Activated CD4-positive, alpha-beta T cell treated with anti-CD3 and anti-CD28 coated beads, Interleukin-2, amount 50 U/mL, for 16 hours (primary cell): ENCODE measurements at regions not wholly inside any gene's neighbourhood (a gene's known extent, or its start where the extent isn't known, plus 50 kb on each side); places are given as distances from the start of the nearest gene placed in this dataset.

Experiments
- DNase-seq: peaks from one replicate; pipeline ENCODE4 v3.0.0-alpha.2; 2020

DNA sequence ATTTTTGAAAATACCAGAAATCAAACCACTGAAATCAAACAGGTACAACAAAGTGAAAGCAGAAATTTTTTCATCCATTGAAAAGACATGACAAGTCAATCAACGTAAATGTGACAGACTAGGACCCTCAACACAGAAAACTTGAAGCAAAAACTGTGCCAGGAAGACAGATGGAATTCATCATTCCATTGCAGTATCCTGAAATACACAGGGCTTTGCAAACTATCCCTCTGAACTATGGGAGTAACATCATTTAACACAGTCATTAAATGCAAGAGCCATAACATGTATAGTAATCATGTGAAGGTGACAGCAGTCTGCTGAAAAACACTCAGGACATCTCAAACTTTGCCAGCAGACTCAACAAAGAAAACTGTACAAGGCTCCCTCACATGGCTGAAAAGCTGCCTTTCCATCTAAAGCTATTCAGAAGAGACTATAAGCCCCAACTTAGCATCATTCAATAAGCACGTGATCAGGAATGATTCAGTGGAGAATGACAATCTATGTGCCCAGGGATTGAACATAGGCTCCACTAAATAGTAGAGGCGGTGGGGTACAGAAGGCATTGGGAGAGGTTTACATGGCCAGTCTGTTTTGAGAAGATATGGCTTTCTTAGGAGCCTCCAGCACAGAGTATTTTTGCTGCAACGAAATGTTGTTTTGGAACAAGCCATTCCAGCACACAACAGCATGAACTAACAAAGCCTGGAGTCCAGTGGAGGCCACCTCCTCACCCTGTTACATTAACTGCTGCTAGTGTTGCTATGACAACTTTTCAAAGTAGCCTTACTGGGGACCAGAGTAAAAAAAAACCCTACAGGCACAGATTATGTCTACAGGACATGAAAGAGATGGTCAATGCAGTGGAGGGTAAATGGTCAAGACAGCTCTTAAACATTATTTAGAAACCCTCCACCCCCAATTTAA, 274.5 kb upstream of the NOCT start:
- no peak for DNase-seq

- no peak for DNase-seq
Observed at GRCh38 chr4:138736362-138736761, 279.2 kb upstream of the NOCT start.

- no peak for DNase-seq
Observed at GRCh38 chr4:138734746-138735145, 280.8 kb upstream of the NOCT start.

- DNase-seq = no peak
Observed at GRCh38 chr4:138728566-138728965, 287.0 kb upstream of the NOCT start.

DNA sequence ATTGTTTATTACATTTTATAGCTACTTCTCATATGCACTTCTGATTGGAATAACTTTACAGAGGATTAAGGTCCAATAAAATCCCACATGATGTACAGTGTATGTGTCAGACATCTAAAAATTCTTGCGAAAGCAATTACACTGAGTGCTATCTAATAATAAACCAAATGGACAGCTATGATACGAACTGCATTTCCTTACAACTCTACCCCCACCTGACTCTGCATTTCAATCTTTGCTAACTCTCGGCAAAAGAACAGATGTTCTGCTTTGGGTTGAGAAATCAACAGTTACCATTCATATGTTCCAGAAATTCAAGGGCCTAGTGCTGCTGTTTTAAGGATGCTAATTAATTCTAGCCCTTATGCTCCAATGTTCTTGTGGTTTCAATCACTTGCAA, 287.9 kb upstream of the NOCT start:
- DNase-seq = no peak

- no peak for DNase-seq
Observed at GRCh38 chr4:138724530-138724929, 291.1 kb upstream of the NOCT start.

DNA sequence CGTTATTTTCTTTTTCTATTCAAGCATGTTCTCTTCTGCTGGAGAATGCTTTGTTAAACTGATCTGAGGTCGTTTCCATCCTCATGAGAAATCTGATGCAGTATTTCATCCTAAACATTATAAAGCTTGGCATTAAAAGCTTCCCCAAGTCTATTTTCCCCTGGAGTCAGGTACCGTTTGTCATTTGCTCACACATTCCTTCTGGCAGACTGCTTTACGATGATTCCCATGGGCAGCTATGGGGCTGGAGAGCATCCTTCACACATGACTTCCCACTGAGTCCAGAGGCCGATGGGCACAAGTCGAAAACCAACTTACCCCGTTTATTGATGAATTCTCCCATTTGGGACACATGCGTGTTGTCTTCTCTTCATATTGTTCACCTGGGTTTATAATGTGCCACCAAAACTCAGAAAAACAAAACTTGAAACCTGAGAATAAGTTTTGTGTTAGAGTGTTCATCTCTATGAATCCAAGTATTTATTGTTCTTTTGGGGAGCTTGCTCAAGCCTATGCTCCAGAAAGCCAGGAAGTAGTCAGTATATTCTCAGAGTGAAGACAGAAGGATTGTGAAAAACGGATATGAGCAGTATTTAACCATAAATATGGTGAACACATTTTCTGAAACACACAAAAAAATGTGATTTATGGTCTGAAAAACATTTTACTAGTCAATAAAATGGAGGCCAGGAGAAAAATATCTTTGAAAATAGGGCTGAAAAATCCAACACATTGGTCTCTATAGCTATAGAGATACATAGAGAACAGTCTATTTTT, 298.8 kb upstream of the NOCT start:
- DNase-seq = no peak

GRCh38 chr4:138710297-138710696, 305.3 kb upstream of the NOCT start:
- DNase-seq = no peak

- DNase-seq = no peak
Observed at GRCh38 chr4:138709859-138710258, 305.7 kb upstream of the NOCT start.

- DNase-seq = no peak
Observed at GRCh38 chr4:138707746-138708677, 307.6 kb upstream of the NOCT start.

DNA sequence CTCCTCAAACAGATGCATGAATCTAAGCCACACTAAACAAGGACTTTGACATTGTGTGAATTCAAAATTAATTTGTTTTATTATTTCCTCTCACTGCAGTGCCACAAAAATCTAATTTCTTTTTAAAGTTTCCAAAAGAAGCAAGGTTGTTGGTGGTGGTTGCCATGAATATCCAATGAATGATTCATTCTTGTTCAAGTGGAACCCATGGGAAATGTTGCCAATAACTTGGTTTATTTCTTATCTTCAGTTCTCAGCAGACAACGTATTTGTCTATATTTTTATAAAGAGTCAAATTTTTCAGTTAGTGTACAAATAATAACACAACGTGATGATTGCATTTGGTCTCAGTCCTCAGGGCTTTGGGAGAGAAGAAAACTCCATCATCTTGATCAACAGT, 309.4 kb upstream of the NOCT start:
- DNase-seq = no peak

DNA sequence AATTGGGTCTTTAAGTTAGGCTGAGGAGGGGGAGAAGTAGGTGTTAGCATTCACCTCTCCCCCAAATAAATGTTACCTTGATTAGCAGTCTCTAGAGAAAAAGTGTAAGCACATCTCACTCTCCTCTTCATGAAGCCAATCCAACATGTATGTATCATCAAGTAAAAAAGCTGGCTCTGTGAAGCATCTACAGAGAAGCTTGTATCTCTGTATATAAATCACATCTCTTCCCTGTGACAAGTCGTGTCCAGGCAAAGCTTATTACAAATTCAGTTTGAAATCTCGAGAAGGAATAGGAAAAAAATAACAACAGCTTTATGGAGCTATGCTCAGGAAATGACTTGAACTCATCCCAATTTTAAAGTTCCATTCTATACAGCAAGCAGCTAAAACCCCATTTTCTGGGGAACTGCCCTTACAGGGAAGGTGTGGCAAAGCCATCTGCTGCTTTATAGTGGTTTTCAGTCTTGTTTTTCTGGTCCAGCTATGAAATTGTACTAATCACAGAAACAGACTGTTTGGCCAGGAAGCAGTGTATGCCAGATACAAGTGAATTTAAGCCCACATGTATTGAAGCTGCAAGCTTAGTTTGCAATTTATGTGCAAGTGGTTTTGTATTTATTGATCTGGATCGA, 313.3 kb upstream of the NOCT start:
- DNase-seq = no peak

GRCh38 chr4:138698641-138699040, 316.9 kb upstream of the NOCT start:
- no peak for DNase-seq

- DNase-seq = no peak
Observed at GRCh38 chr4:138697851-138698250, 317.7 kb upstream of the NOCT start.

GRCh38 chr4:138696771-138697170, 318.8 kb upstream of the NOCT start:
- no peak for DNase-seq

- no peak for DNase-seq
Observed at GRCh38 chr4:138696058-138696457, 319.5 kb upstream of the NOCT start.

GRCh38 chr4:138693526-138693925, 322.1 kb upstream of the NOCT start:
- DNase-seq = no peak

DNA sequence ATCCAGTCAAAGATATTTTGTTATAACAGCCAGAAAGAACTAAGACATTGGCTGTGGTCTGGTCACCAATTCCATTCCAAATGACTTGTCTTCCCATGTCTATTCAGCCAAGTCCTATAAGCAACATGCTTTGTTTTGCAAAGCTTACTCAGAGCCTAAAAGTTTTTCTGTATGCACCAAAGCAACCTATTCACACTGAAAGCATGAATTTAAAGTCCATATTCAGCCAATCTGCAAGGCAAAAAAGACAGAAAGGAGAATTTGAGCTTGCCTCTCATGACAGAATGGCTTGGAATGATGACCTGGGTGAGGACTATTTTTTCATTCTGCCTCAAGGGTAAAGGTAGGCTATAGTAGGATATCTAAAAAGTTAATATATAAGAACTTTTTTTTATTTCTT, 323.2 kb upstream of the NOCT start:
- DNase-seq = no peak

- DNase-seq = no peak
Observed at GRCh38 chr4:138689593-138689992, 326.0 kb upstream of the NOCT start.

- no peak for DNase-seq
Observed at GRCh38 chr4:138689187-138689586, 326.4 kb upstream of the NOCT start.

- no peak for DNase-seq
Observed at GRCh38 chr4:138688408-138689085, 327.0 kb upstream of the NOCT start.
